HepG2 (cell line): ENCODE measurements at regions not wholly inside any gene's neighbourhood (a gene's known extent, or its start where the extent isn't known, plus 50 kb on each side); places are given as distances from the start of the nearest gene placed in this dataset.

Source experiments
- FOXP1 ChIP-seq, 2 experiments: fragments of 450-650 bp in 1 of 2; IDR thresholded peaks; 2 replicates each; pipeline ENCODE4 v1.6.1; 2017 to 2018; ENCODE audit warnings: antibody characterized with exemption in 1 of 2
- HNF4G ChIP-seq, 2 experiments: sonication (generic) in 1 of 2; formaldehyde crosslinking in 1 of 2; IDR thresholded peaks; 2 replicates each; pipeline versions ENCODE4 v1.4.0 to v1.6.1; 2011 to 2020; ENCODE audit warnings: borderline replicate concordance in 2 of 2, low read depth in 2 of 2, mild to moderate bottlenecking in 2 of 2, low read length in 1 of 2, missing genetic modification reagents in 1 of 2, moderate library complexity in 1 of 2
- KDM5A ChIP-seq: fragments of 200-600 bp; sonication (generic); IDR thresholded peaks from 2 replicates; pipeline ENCODE4 v1.7.0; 2018; ENCODE audit warnings: antibody characterized with exemption, mild to moderate bottlenecking, low read length, borderline replicate concordance
- MIER2 ChIP-seq: IDR thresholded peaks from 2 replicates; pipeline ENCODE4 v1.6.1; 2016; ENCODE audit warnings: missing biosample characterization, missing genetic modification reagents
- ZNF234 ChIP-seq: sonication (generic); formaldehyde crosslinking; conservative IDR thresholded peaks from 2 replicates; pipeline ENCODE4 v1.5.1; 2020; ENCODE audit warnings: mild to moderate bottlenecking, missing genetic modification reagents
- ZNF569 ChIP-seq: sonication (generic); formaldehyde crosslinking; IDR thresholded peaks from 2 replicates; pipeline ENCODE4 v1.5.0; 2020; ENCODE audit warnings: mild to moderate bottlenecking, missing genetic modification reagents, moderate library complexity, borderline replicate concordance
- ZNF616 ChIP-seq: sonication (generic); formaldehyde crosslinking; IDR thresholded peaks from 2 replicates; pipeline ENCODE4 v1.5.0; 2020; ENCODE audit warnings: low read depth, mild to moderate bottlenecking, missing genetic modification reagents
- ZNF777 ChIP-seq: sonication (generic); formaldehyde crosslinking; IDR thresholded peaks from 2 replicates; pipeline ENCODE4 v1.4.0; 2020; ENCODE audit warnings: missing genetic modification reagents
- TF ChIP-seq, protein P1 (sequence below): sonication (generic); formaldehyde crosslinking; IDR thresholded peaks from 2 replicates; pipeline ENCODE4 v1.5.1; 2020; ENCODE audit warnings: mild to moderate bottlenecking, moderate library complexity, missing genetic modification reagents
- TF ChIP-seq, protein P2 (sequence below): sonication (generic); formaldehyde crosslinking; IDR thresholded peaks from 2 replicates; pipeline ENCODE4 v1.5.1; 2020; ENCODE audit warnings: mild to moderate bottlenecking, missing genetic modification reagents, borderline replicate concordance

DNA sequence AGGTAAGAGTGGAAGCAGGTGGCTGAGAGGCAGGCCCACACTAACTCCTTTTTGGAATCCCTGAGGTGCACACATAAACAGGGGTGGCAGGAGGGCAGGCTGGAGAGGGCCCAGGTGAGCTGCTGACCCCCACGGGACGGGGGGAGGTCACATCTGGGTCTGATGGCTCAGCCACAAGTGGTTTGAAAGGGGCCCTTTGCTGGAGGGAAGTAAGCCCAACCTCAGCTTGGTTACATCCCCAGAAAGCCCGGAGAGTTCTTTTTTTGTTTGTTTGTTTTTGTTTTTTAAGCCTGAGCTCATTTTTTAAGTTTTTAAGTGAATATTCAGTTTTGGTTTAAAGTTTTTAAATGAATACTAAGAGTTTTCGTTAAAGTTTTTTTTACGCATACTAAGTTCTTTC, 72.8 kb upstream of the CUX1 start (continued):
- TF ChIP-seq, protein P1, sequence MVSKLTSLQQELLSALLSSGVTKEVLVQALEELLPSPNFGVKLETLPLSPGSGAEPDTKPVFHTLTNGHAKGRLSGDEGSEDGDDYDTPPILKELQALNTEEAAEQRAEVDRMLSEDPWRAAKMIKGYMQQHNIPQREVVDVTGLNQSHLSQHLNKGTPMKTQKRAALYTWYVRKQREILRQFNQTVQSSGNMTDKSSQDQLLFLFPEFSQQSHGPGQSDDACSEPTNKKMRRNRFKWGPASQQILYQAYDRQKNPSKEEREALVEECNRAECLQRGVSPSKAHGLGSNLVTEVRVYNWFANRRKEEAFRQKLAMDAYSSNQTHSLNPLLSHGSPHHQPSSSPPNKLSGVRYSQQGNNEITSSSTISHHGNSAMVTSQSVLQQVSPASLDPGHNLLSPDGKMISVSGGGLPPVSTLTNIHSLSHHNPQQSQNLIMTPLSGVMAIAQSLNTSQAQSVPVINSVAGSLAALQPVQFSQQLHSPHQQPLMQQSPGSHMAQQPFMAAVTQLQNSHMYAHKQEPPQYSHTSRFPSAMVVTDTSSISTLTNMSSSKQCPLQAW (CRISPR knock-in tag), result no peak
- no peak for TF ChIP-seq FOXP1 (IDR thresholded peaks at IDR 0.05)
- no peak for TF ChIP-seq FOXP1 (CRISPR knock-in tag; IDR thresholded peaks at IDR 0.05)
- no peak for TF ChIP-seq ZNF777 (CRISPR knock-in tag)
- TF ChIP-seq ZNF569, result no peak
- no peak for TF ChIP-seq ZNF234 (CRISPR knock-in tag)
- TF ChIP-seq, protein P2, sequence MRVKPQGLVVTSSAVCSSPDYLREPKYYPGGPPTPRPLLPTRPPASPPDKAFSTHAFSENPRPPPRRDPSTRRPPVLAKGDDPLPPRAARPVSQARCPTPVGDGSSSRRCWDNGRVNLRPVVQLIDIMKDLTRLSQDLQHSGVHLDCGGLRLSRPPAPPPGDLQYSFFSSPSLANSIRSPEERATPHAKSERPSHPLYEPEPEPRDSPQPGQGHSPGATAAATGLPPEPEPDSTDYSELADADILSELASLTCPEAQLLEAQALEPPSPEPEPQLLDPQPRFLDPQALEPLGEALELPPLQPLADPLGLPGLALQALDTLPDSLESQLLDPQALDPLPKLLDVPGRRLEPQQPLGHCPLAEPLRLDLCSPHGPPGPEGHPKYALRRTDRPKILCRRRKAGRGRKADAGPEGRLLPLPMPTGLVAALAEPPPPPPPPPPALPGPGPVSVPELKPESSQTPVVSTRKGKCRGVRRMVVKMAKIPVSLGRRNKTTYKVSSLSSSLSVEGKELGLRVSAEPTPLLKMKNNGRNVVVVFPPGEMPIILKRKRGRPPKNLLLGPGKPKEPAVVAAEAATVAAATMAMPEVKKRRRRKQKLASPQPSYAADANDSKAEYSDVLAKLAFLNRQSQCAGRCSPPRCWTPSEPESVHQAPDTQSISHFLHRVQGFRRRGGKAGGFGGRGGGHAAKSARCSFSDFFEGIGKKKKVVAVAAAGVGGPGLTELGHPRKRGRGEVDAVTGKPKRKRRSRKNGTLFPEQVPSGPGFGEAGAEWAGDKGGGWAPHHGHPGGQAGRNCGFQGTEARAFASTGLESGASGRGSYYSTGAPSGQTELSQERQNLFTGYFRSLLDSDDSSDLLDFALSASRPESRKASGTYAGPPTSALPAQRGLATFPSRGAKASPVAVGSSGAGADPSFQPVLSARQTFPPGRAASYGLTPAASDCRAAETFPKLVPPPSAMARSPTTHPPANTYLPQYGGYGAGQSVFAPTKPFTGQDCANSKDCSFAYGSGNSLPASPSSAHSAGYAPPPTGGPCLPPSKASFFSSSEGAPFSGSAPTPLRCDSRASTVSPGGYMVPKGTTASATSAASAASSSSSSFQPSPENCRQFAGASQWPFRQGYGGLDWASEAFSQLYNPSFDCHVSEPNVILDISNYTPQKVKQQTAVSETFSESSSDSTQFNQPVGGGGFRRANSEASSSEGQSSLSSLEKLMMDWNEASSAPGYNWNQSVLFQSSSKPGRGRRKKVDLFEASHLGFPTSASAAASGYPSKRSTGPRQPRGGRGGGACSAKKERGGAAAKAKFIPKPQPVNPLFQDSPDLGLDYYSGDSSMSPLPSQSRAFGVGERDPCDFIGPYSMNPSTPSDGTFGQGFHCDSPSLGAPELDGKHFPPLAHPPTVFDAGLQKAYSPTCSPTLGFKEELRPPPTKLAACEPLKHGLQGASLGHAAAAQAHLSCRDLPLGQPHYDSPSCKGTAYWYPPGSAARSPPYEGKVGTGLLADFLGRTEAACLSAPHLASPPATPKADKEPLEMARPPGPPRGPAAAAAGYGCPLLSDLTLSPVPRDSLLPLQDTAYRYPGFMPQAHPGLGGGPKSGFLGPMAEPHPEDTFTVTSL (CRISPR knock-in tag), result no peak
- no peak for TF ChIP-seq MIER2 (CRISPR knock-in tag)
- TF ChIP-seq HNF4G (IDR thresholded peaks at IDR 0.05; ENCODE audit: borderline replicate concordance, low read depth, low read length), result no peak
- TF ChIP-seq HNF4G (CRISPR knock-in tag; IDR thresholded peaks at IDR 0.05; ENCODE audit: borderline replicate concordance, low read depth), result no peak
- no peak for TF ChIP-seq KDM5A
- no peak for TF ChIP-seq ZNF616 (CRISPR knock-in tag)
